Cerebellar cortex (tissue), 1 donor: ENCODE measurements at regions not wholly inside any gene's neighbourhood (a gene's known extent, or its start where the extent isn't known, plus 50 kb on each side); places are given as distances from the start of the nearest gene placed in this dataset.

Experiments used
- DNase-seq: peaks from one replicate; pipeline ENCODE4 v3.0.0-alpha.2; 2015; ENCODE audit warnings: low spot score

- DNase-seq: no peak
Measured at GRCh38 chr4:23333946-23334878, 555.6 kb downstream of the PPARGC1A start.

DNA sequence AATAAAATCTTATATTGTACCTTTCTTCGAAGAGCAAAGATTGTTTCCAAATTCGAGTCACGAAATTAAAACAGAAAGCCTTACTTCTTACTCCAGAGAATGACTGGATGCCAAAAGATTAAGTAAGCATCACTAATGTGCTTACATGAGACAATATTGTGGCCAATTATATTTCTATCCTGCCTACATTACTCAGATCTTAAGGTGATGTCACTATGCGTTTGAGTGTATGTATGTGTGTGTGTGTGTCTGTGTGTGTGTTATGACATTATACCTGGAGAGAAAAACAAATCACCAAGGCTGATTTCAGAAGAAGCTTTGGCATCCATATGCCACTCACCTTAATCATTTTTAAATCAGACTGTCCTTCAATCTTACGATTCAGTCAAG, 556.3 kb downstream of the PPARGC1A start:
- DNase-seq: no peak

GRCh38 chr4:23332313-23332712, 557.5 kb downstream of the PPARGC1A start:
- DNase-seq: no peak

GRCh38 chr4:23327120-23327519, 562.7 kb downstream of the PPARGC1A start:
- DNase-seq: no peak

GRCh38 chr4:23324021-23324690, 565.7 kb downstream of the PPARGC1A start:
- no peak for DNase-seq

- no peak for DNase-seq
Measured at GRCh38 chr4:23323436-23323835, 566.4 kb downstream of the PPARGC1A start.

- no peak for DNase-seq
Measured at GRCh38 chr4:23322732-23323131, 567.1 kb downstream of the PPARGC1A start.

GRCh38 chr4:23320931-23321587, 568.8 kb downstream of the PPARGC1A start:
- no peak for DNase-seq

- no peak for DNase-seq
Measured at GRCh38 chr4:23312686-23313085, 577.2 kb downstream of the PPARGC1A start.

DNA sequence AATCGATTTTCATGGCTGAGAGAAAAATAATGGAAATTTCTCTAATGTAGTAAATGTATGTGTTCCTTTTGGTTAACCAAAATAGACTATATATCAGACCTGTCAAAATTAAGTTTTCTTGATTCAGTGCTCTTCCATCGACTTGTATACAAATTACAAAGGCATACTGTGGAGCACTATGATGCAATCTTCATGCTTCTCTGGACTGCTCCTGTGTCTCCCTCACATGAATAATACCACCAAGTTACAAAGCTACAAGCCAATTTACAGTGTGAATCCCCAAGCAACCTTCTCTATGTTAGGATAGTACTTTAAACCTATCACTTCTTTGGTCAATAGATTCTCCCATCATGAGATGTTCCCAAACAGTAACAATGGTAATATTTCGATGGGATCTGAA, 577.9 kb downstream of the PPARGC1A start:
- DNase-seq: no peak

- no peak for DNase-seq
Measured at GRCh38 chr4:23305026-23305425, 584.8 kb downstream of the PPARGC1A start.

GRCh38 chr4:23298371-23298770, 591.5 kb downstream of the PPARGC1A start:
- DNase-seq: no peak

DNA sequence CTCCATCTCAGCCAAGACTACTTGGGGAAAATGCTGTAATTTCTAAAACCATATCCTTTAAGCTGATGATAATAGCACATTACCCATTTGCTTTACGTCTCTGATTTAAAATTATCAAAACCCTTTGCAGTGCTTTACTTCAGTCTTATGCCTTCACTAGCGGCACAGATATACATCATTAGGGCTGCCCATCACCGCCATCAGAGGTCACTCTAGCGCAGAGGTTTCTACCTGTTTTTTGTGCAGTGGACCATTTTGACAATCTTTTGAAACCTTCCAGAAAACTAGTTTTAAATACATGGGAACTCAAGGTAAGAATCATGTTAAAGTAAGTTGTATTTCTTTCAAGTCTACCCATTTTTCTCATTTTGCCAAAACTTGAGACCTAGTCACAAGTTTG, 592.5 kb downstream of the PPARGC1A start:
- no peak for DNase-seq

DNA sequence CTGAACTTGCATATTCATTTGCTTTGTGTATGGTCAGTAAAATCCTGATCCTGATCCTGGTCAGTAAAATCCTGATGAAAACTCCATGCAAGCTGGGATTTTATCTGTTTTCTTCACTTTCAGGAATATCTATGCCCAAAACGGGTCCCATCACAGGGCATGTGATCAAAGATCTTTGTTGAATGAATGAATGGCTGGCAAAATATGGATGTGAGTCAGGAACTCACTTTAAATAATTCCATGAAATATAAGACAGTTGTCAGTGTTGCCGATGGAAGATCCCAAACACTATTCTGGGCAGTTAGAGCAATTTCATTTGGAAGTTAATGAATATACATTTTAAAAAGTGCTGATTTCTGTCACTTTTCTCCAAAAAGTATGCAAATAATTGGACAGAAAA, 598.4 kb downstream of the GBA3 start:
- no peak for DNase-seq

DNA sequence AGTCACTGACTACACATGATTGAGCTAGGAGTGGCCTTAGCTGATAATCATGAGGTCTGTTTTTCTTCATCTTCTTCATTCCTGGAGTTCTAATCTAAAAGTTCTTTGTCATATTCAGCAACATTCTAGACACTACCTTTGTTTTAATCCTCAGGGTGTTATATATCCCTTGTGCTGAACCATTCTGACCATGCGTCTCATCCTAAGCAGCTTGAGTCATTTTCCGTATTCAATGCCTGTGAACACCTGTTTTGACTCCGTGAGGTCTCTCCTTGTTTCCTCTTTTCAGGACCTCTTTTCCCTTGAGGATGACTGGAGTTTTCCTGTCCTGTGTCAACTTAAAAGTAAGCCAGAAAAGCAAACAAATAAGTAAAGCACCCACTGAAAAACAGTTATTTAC, 597.9 kb downstream of the GBA3 start:
- no peak for DNase-seq

DNA sequence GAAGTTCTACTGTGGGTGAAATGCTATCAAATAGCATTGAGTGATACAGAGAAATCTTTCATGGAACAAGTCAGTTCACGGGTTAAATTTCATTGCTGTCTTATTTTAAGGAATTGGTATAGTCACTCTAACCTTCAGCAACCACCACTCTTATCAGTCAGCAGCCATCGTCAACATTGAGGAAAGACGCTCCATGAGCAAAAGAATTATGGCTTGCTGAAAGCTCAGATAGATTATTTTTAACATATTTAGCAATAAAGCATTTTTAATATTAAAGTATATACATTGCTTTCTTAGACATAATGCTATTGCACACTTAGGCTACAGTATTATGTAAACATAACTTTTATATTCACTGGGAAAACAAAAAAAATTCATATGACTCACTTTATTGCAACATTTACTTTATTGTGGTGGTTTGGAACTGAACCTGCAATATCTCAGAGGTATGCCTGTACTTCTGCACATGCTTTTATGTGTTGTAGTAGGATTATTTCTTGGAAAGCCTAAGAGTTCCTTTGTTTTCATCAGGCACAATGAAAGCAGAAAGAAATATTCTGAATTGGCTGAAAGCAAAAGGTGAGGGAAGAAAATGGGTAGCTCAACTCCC, 586.7 kb downstream of the GBA3 start:
- DNase-seq: no peak

- DNase-seq: no peak
Measured at GRCh38 chr4:23278845-23279244, 586.1 kb downstream of the GBA3 start.

DNA sequence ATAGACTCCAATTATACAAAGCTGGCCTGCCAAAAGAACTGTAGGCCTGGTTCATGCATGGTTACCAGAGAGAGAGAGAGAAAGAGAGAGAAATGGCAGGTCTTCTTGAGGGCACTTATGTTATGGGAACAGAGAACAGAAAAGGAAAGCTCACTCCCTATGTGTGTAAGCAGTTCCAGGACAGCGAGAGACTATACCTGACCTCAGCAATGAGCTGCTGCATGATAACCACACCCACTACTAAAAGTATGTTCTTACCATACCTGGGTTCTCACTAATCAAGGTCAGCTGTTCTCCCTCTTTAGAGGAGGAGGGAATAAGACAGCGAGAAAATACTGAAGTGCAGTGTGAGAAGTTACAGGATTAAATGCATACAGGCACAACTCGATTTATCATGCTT, 583.3 kb downstream of the GBA3 start:
- no peak for DNase-seq

- DNase-seq: no peak
Measured at GRCh38 chr4:23269566-23269965, 576.8 kb downstream of the GBA3 start.

DNA sequence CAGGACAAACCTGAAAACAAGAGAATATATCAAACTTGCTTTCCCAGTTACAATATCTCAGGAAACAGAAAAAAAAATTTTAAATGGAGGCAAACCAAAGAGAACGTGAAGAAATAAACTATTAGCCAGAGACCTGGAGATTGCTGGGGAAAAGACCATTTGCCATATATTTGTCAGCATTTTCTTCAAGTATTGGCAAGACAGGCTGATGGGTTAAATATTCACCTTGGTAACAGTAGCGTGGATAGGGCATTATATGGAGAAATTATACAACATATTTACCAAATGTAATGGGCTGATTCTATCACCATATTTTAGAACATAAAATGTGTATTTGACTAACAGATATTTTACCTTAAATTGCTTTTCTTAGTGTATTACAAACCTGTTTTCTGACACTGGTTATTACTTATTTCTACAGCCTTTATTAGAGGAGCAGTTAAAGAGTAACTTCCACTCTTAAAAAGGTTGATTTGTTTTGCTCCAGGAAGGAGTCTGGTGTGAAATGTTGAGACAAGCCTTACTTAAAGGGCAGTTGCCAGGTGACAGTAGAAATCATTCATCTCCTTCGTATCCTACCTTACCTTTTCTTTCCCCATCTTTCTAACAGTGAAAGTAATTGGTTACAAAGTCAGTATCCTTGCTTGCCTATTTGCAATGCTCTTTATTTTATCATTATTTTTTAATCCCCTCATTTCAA, 575.5 kb downstream of the GBA3 start:
- DNase-seq: no peak

DNA sequence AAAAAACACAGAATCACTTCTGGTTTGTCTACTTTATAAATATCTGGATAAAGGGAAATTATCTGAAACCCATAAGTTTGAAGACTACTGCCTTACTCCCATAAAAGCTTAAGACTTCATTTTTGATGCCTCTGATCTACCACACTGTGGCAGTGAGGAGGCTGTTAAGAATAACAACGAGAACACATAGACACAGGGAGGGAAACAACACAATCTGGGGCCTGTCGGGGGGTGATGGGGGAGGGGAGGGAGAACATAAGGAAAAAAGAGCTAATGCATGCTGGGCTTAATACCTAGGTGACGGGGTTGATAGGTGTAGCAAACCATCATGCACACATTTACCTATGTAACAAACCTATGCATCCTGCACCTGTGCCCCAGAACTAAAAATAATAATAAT, 573.7 kb downstream of the GBA3 start:
- DNase-seq: no peak

- no peak for DNase-seq
Measured at GRCh38 chr4:23260511-23260910, 567.8 kb downstream of the GBA3 start.
